Ectodermal cell (in vitro differentiated cells): ENCODE measurements at regions not wholly inside any gene's neighbourhood (a gene's known extent, or its start where the extent isn't known, plus 50 kb on each side); places are given as distances from the start of the nearest gene placed in this dataset.
"Not testable (repeated sequence)": the region's sequence is repeated elsewhere in the genome, so short reads cannot be mapped to it uniquely, and the experiment has no call there.

Experiments used
- H3K27ac ChIP-seq: 2 replicates; pipeline ENCODE4 v1.7.0; 2013; ENCODE audit warnings: mild to moderate bottlenecking, low read depth, low read length; ENCODE audit not compliant: insufficient read depth, poor library complexity, severe bottlenecking
- H3K27me3 ChIP-seq: 2 replicates; pipeline ENCODE4 v1.7.0; 2013; ENCODE audit warnings: mild to moderate bottlenecking, low read length; ENCODE audit not compliant: insufficient read depth, control insufficient read depth, poor library complexity, severe bottlenecking
- H3K36me3 ChIP-seq: one replicate; pipeline ENCODE4 v1.7.0; 2013; ENCODE audit warnings: low read length; ENCODE audit not compliant: control insufficient read depth, insufficient read depth
- H3K4me1 ChIP-seq: one replicate; pipeline ENCODE4 v1.7.0; 2013; ENCODE audit warnings: low read length; ENCODE audit not compliant: control insufficient read depth, insufficient read depth
- H3K4me3 ChIP-seq: 2 replicates; pipeline ENCODE4 v1.7.0; 2013; ENCODE audit warnings: low read depth, low read length, control low read depth; ENCODE audit not compliant: insufficient read depth
- H3K9me3 ChIP-seq: 2 replicates; pipeline ENCODE4 v1.7.0; 2013; ENCODE audit warnings: mild to moderate bottlenecking, low read length, moderate library complexity; ENCODE audit not compliant: control insufficient read depth
- WGBS, 2 experiments: methylation state at CpG; one replicate each; pipeline ENCODE4 v1.1.7; 2013; ENCODE audit warnings: missing lambda C conversion rate in 2 of 2; 5-methylcytosine and 5-hydroxymethylcytosine counted together

- Histone ChIP-seq H3K4me3 (no peak overlapping the region), H3K9me3 (no peaks in the 10 kb centered on the region), H3K4me1 (no peaks in the 10 kb centered on the region), H3K27me3 (no peaks in the 10 kb centered on the region), H3K27ac (no peak overlapping the region), H3K36me3 (no peaks in the 10 kb centered on the region)
- WGBS, 2 experiments: 88 to 89% methylated on average over 16 of the region's 16 CpGs
Measured at GRCh38 chr14:95620659-95621059, 65.6 kb upstream of the TCL1B start.

DNA sequence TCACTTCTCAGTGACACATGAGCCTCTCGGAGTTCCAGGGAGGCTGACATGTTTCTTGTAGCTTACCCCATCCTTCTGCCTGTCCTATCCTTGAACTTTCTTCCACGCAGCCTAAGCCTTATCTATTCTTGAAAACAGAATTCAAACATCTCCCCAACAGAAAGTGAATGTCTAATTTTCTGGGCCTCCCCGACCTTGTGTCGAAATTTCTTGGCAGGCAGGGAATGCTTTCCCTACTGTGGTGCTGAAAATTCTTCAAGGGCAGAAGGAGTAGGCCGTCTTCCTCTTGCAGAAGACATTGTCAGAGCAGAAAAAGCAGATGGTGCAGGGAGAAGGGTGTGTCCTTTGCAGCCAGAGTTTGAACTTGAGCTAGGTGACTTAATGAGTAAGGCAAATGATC is 63.0 kb upstream of the TCL1B start:
- Histone ChIP-seq H3K36me3 (no peaks in the 10 kb centered on the region), H3K4me1 (no peaks in the 10 kb centered on the region), H3K27ac (no peak overlapping the region), H3K4me3 (no peak overlapping the region), H3K9me3 (no peaks in the 10 kb centered on the region), H3K27me3 (no peaks in the 10 kb centered on the region)
- WGBS, 2 experiments: 92 to 93% methylated on average over 5 of the region's 5 CpGs

DNA sequence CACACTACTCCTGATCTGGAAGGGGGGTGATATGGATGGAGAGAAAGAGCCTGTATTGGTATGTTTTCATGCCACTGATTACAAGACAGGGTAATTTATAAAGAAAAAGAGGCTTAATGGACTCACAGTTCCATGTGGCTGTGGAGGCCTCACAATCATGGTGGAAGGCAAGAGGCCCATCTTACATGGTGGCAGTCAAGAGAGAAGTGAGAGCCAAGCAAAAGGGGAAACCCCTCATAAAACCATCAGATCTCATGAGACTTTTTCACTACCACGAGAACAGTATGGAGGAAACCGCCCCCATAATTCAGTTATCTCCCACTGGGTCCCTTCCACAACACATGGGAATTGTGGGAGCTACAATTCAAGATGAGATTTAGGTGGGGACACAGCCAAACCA is 60.5 kb upstream of the TCL1B start:
- H3K27ac ChIP-seq, H3K9me3 ChIP-seq, H3K27me3 ChIP-seq, H3K4me1 ChIP-seq, H3K36me3 ChIP-seq, H3K4me3 ChIP-seq: not testable (repeated sequence)
- WGBS, 2 experiments: 86 to 91% methylated on average over 2 of the region's 2 CpGs

DNA sequence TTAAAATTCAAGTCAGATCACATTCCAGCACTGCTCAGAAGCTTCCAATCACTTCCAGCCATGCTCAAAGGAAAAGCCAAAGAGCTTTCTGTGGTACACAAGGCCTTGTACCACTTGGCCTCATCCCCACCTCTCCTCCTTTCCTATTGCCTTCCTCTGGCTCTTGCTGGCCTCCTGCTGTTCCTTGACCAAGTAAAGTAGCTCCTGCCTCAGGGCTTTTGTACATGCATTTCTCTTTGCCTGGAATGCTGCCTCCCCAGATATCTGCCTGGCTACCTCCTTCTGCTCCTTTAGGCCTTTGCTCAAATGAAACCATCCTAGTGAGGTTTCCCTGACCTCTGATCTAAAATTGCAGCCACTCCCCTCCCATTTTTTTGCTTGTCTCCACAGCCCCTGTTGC is 51.2 kb upstream of the TCL1B start:
- no peaks in the 10 kb centered on the region for H3K36me3 ChIP-seq
- H3K27ac ChIP-seq: no peak overlapping the region
- no peaks in the 10 kb centered on the region for H3K27me3 ChIP-seq
- H3K4me3 ChIP-seq: no peak overlapping the region
- no peaks in the 10 kb centered on the region for H3K4me1 ChIP-seq
- H3K9me3 ChIP-seq: no peaks in the 10 kb centered on the region
